ENCODE measurements at regions not wholly inside any gene's neighbourhood (a gene's known extent, or its start where the extent isn't known, plus 50 kb on each side); places are given as distances from the start of the nearest gene placed in this dataset.

- no peak overlapping the region for H3K27ac Mint-ChIP-seq (ENCODE audit: unreplicated experiment)
- H3K9me3 Mint-ChIP-seq: peaks cover 3% of the 10 kb centered on the region
- H3K36me3 Mint-ChIP-seq (ENCODE audit: low read depth): no peaks in the 10 kb centered on the region
- peaks cover 2% of the 10 kb centered on the region for H3K27me3 Mint-ChIP-seq (ENCODE audit: low read depth)
- no peaks in the 10 kb centered on the region for H3K4me1 Mint-ChIP-seq
- DNase-seq (ENCODE audit: low read depth, low spot score): no peak
- no peak for TF ChIP-seq CTCF (conservative IDR thresholded peaks at IDR 0.05)
- H3K4me3 Mint-ChIP-seq: no peak overlapping the region
These were observed 94.9 kb downstream of the ZWINT start for GRCh38 chr10:56266120-56266519.

GRCh38 chr10:56258991-56259390 lies 102.1 kb downstream of the ZWINT start:
- no peaks in the 10 kb centered on the region for H3K27me3 Mint-ChIP-seq (ENCODE audit: low read depth)
- DNase-seq (ENCODE audit: low read depth, low spot score): no peak
- no peak overlapping the region for H3K4me3 Mint-ChIP-seq

GRCh38 chr10:56258378-56258777 lies 102.7 kb downstream of the ZWINT start:
- H3K27ac Mint-ChIP-seq (ENCODE audit: unreplicated experiment): no peak overlapping the region
- TF ChIP-seq CTCF (conservative IDR thresholded peaks at IDR 0.05): no peak

More at GRCh38 chr10:56258991-56259390, 102.1 kb downstream of the ZWINT start:
- H3K36me3 Mint-ChIP-seq (ENCODE audit: low read depth): no peaks in the 10 kb centered on the region
- H3K27ac Mint-ChIP-seq (ENCODE audit: unreplicated experiment): no peak overlapping the region
- peaks cover 3% of the 10 kb centered on the region for H3K9me3 Mint-ChIP-seq
- no peaks in the 10 kb centered on the region for H3K4me1 Mint-ChIP-seq
- TF ChIP-seq CTCF (conservative IDR thresholded peaks at IDR 0.05): no peak

GRCh38 chr10:56255298-56255697 lies 105.8 kb downstream of the ZWINT start:
- no peak for DNase-seq (ENCODE audit: low read depth, low spot score)
- H3K36me3 Mint-ChIP-seq (ENCODE audit: low read depth): no peaks in the 10 kb centered on the region
- no peak overlapping the region for H3K4me3 Mint-ChIP-seq
- no peak overlapping the region for H3K27ac Mint-ChIP-seq (ENCODE audit: unreplicated experiment)
- TF ChIP-seq CTCF (conservative IDR thresholded peaks at IDR 0.05): no peak
- H3K9me3 Mint-ChIP-seq: peaks cover 7% of the 10 kb centered on the region
- no peaks in the 10 kb centered on the region for H3K27me3 Mint-ChIP-seq (ENCODE audit: low read depth)
- H3K4me1 Mint-ChIP-seq: no peaks in the 10 kb centered on the region

More at GRCh38 chr10:56258378-56258777, 102.7 kb downstream of the ZWINT start:
- H3K4me1 Mint-ChIP-seq: no peaks in the 10 kb centered on the region
- H3K4me3 Mint-ChIP-seq: no peak overlapping the region
- DNase-seq (ENCODE audit: low read depth, low spot score): no peak
- no peaks in the 10 kb centered on the region for H3K27me3 Mint-ChIP-seq (ENCODE audit: low read depth)
- H3K36me3 Mint-ChIP-seq (ENCODE audit: low read depth): no peaks in the 10 kb centered on the region
- peaks cover 4% of the 10 kb centered on the region for H3K9me3 Mint-ChIP-seq

- H3K27me3 Mint-ChIP-seq (ENCODE audit: low read depth): peaks cover 10% of the 10 kb centered on the region
- H3K4me3 Mint-ChIP-seq: no peak overlapping the region
- H3K9me3 Mint-ChIP-seq: no peaks in the 10 kb centered on the region
- no peak for DNase-seq (ENCODE audit: low read depth, low spot score)
- H3K36me3 Mint-ChIP-seq (ENCODE audit: low read depth): no peaks in the 10 kb centered on the region
- H3K4me1 Mint-ChIP-seq: no peaks in the 10 kb centered on the region
- no peak for TF ChIP-seq CTCF (conservative IDR thresholded peaks at IDR 0.05)
- H3K27ac Mint-ChIP-seq (ENCODE audit: unreplicated experiment): no peak overlapping the region
These were observed 120.6 kb downstream of the ZWINT start for GRCh38 chr10:56240471-56240870.

- no peak overlapping the region for H3K4me3 Mint-ChIP-seq
- no peak for TF ChIP-seq CTCF (conservative IDR thresholded peaks at IDR 0.05)
- H3K27me3 Mint-ChIP-seq (ENCODE audit: low read depth): no peaks in the 10 kb centered on the region
- no peaks in the 10 kb centered on the region for H3K9me3 Mint-ChIP-seq
- no peaks in the 10 kb centered on the region for H3K4me1 Mint-ChIP-seq
- no peak overlapping the region for H3K27ac Mint-ChIP-seq (ENCODE audit: unreplicated experiment)
- H3K36me3 Mint-ChIP-seq (ENCODE audit: low read depth): no peaks in the 10 kb centered on the region
- no peak for DNase-seq (ENCODE audit: low read depth, low spot score)
These were observed 129.6 kb downstream of the ZWINT start for GRCh38 chr10:56231436-56231835.
